Transverse colon (tissue), 4 donors: ENCODE measurements at regions not wholly inside any gene's neighbourhood (a gene's known extent, or its start where the extent isn't known, plus 50 kb on each side); places are given as distances from the start of the nearest gene placed in this dataset.

ENCODE experiments used
- DNase-seq: peaks from one replicate; pipeline ENCODE4 v3.0.0-alpha.2; 2019
- H3K27ac ChIP-seq, 4 donors: fragments of 200-600 bp; sonication (generic); 2 replicates each; pipeline ENCODE4 v1.5.1; 2016 to 2018; ENCODE audit warnings: inconsistent platforms in 4 of 4
- H3K27me3 ChIP-seq: fragments of 200-600 bp; sonication (generic); 2 replicates; pipeline ENCODE4 v1.5.1; 2017; ENCODE audit warnings: inconsistent platforms
- H3K36me3 ChIP-seq, 4 donors: fragments of 200-600 bp; sonication (generic); 2 replicates each; pipeline ENCODE4 v1.5.1; 2017 to 2019; ENCODE audit warnings: inconsistent platforms in 4 of 4
- H3K4me1 ChIP-seq, 4 donors: fragments of 200-600 bp; sonication (generic); 2 replicates each; pipeline ENCODE4 v1.5.1; 2017 to 2020; ENCODE audit warnings: inconsistent platforms in 4 of 4
- H3K4me3 ChIP-seq, 4 donors: fragments of 200-600 bp; sonication (generic); 1 replicate in 1 of 4; 2 replicates in 3 of 4; pipeline versions ENCODE4 v1.5.1 to v1.6.1; 2017 to 2019; ENCODE audit warnings: inconsistent platforms in 4 of 4
- H3K9me3 ChIP-seq, 2 donors: fragments of 200-600 bp; sonication (generic); 2 replicates each; pipeline ENCODE4 v1.5.1; 2017 to 2019; ENCODE audit warnings: inconsistent platforms in 2 of 2
- CTCF ChIP-seq, 5 experiments: fragments of 200-600 bp in 3 of 5; fragments of 450-650 bp in 2 of 5; sonication (generic) in 3 of 5; IDR thresholded peaks; 1 replicate in 2 of 5; 2 replicates in 3 of 5; pipeline ENCODE4 v1.5.1; 2016 to 2017; ENCODE audit warnings: antibody characterized with exemption in 5 of 5, inconsistent platforms in 3 of 5, mild to moderate bottlenecking in 2 of 5, moderate library complexity in 1 of 5
- EP300 ChIP-seq: sonication (generic); formaldehyde crosslinking; IDR thresholded peaks from one replicate; pipeline ENCODE4 v1.6.1; 2017; ENCODE audit warnings: antibody characterized with exemption, low read depth
- POLR2A ChIP-seq: fragments of 450-650 bp; IDR thresholded peaks from one replicate; pipeline ENCODE4 v1.6.1; 2016; ENCODE audit warnings: antibody characterized with exemption, mild to moderate bottlenecking, moderate library complexity
- POLR2AphosphoS5 ChIP-seq, 3 donors: sonication (generic); formaldehyde crosslinking; IDR thresholded peaks; one replicate each; pipeline ENCODE4 v1.6.1; 2016; ENCODE audit warnings: antibody characterized with exemption in 3 of 3
- WGBS, 2 donors: methylation state at CpG; one replicate each; pipeline ENCODE4 v1.1.5; 2018; ENCODE audit warnings: low coverage in 1 of 2; 5-methylcytosine and 5-hydroxymethylcytosine counted together
- in situ Hi-C, 4 donors: fragments of 200-750 bp; cut with MboI; loops; one replicate each; pipeline versions ENCODE4 v1.15.0 to v1.15.1; 2017; ENCODE audit warnings: low sequenced_read_pairs in 3 of 4, low pct_ligation_motif_present in 1 of 4, low pct_unique_long_range_greater_than_20kb in 1 of 4
- intact Hi-C: fragments of 100-400 bp; cut with DNase I; formaldehyde crosslinking; loops from one replicate; pipeline ENCODE4 v1.15.1; 2023; ENCODE audit warnings: low total_unique reads

DNA sequence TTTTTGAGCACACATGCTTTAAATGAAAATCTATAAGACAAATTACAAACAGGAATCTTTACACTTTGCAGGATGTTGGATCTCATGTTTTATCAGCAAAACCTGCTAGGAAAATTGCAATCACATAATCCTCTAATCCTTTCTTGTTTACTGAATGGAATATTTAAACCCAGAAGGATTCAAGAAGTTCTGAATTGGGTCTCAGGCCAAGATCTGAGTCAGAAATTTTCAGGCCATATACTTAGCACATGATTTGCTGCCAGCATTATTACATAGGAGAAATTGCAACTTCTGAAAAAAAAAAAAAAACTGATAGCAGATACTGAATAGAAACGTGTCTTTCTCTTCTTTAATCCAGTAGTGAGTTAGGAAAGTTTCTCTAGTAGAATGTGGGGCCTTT is 1005.3 kb upstream of the POT1 start:
- H3K9me3 ChIP-seq: no peaks in the 10 kb centered on the region
- H3K4me3 ChIP-seq: no peak overlapping the region
- in situ Hi-C loops: no loop called here
- intact Hi-C loops: no loop called here
- no peak for DNase-seq
- no peaks in the 10 kb centered on the region for H3K4me1 ChIP-seq
- H3K36me3 ChIP-seq: no peaks in the 10 kb centered on the region
- 24 to 27% methylated on average over 1 of the region's 1 CpG for WGBS, 2 donors
- no peak overlapping the region for H3K27ac ChIP-seq
- TF ChIP-seq POLR2AphosphoS5 (IDR thresholded peaks at IDR 0.05) (no peak), CTCF (IDR thresholded peaks at IDR 0.05) (no peak), EP300 (no peak), POLR2A (no peak)
- H3K27me3 ChIP-seq: no peaks in the 10 kb centered on the region

DNA sequence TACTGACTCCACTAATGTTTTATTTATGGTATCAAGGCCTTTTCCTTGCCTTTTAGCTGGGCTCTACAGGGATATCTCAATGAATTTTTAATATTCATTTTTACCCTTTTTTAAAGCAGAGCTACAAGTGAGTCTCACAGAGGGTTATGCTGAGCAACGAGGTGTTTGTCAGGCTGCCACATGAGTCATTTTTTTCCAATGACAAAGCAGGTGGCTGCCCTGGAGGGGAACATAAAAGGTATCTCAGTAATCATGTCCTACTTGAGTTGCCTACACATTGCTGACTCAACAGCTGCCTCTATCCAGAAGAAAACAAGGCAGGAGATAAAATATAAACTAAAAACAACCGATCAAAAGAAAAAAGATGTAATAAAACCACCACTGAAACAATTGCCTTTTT is 1004.9 kb upstream of the POT1 start:
- DNase-seq: no peak
- WGBS, 2 donors: 38% methylated on average over 1 to 2 of the region's 2 CpGs
- Histone ChIP-seq H3K9me3 (no peaks in the 10 kb centered on the region), H3K27ac (no peak overlapping the region), H3K36me3 (no peaks in the 10 kb centered on the region), H3K27me3 (no peaks in the 10 kb centered on the region), H3K4me1 (no peaks in the 10 kb centered on the region), H3K4me3 (no peak overlapping the region)
- TF ChIP-seq CTCF (IDR thresholded peaks at IDR 0.05) (no peak), EP300 (no peak), POLR2AphosphoS5 (IDR thresholded peaks at IDR 0.05) (no peak), POLR2A (no peak)
- in situ Hi-C loops: no loop called here
- intact Hi-C loops: no loop called here

DNA sequence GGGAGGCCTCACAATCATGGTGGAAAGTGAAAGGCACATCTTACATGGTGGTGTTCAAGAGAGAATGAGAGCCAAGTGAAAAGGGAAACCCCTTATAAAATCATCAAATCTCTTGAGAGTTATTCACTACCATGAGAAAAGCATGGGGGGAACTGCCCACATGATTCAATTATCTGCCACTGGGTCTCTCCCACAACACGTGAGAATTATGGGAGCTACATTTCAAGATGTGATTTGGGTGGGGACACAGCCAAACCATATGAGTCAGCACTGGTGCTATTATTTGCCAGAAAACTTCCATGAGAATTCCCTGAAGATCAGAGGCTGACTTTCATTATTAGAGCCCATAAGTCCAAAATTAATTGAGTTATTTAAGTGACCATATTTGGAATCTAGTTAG is 1001.2 kb upstream of the POT1 start:
- intact Hi-C loops: no loop called here
- Histone ChIP-seq H3K4me1 (no peaks in the 10 kb centered on the region), H3K27me3 (no peaks in the 10 kb centered on the region), H3K4me3 (no peak overlapping the region), H3K9me3 (no peaks in the 10 kb centered on the region), H3K27ac (no peak overlapping the region), H3K36me3 (no peaks in the 10 kb centered on the region)
- DNase-seq: no peak
- WGBS, 2 donors: 31% methylated on average over 1 of the region's 1 CpG; no CpG with 5 or more reads in 1 of the 2 donors
- TF ChIP-seq CTCF (IDR thresholded peaks at IDR 0.05) (no peak), POLR2A (no peak), POLR2AphosphoS5 (IDR thresholded peaks at IDR 0.05) (no peak), EP300 (no peak)
- in situ Hi-C loops: no loop called here

DNA sequence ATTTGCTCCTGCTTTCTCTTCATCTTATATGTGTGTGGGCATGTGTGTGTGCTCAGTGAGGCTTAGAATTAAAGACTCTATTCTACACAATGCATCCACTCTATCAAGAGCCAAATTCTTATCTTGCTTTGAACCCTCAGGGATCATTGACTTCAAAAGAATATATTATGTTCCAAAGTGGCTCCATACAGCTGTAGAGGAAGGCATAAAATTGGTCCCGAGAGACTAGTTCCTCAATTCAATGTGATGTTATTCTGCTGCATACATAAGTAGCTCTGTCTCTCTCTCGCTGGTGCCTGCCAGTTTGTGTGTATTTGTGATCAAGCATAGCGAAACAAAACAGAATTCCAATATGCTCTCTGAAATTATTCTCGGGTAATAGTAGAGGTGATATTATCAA is 997.9 kb upstream of the POT1 start:
- H3K27ac ChIP-seq: no peak overlapping the region
- no peaks in the 10 kb centered on the region for H3K4me1 ChIP-seq
- 23 to 32% methylated on average over 4 of the region's 4 CpGs for WGBS, 2 donors
- in situ Hi-C loops (no loop called here), intact Hi-C loops (no loop called here)
- no peaks in the 10 kb centered on the region for H3K9me3 ChIP-seq
- no peaks in the 10 kb centered on the region for H3K36me3 ChIP-seq
- no peak for TF ChIP-seq POLR2A
- no peak for TF ChIP-seq EP300
- TF ChIP-seq POLR2AphosphoS5 (IDR thresholded peaks at IDR 0.05): no peak
- no peak for TF ChIP-seq CTCF (IDR thresholded peaks at IDR 0.05)
- no peaks in the 10 kb centered on the region for H3K27me3 ChIP-seq
- H3K4me3 ChIP-seq: no peak overlapping the region
- no peak for DNase-seq
